ENCODE measurements at regions not wholly inside any gene's neighbourhood (a gene's known extent, or its start where the extent isn't known, plus 50 kb on each side); places are given as distances from the start of the nearest gene placed in this dataset.

GRCh38 chr13:40328091-40328490 is 338.4 kb downstream of the FOXO1 start:
- Histone ChIP-seq H3K4me2 (ENCODE audit: control insufficient read depth, extremely low read depth, insufficient read depth, low read depth, low read length) (no peak overlapping the region), H3K4me3 (ENCODE audit: control insufficient read depth in 2 of 3, extremely low read depth in 1 of 3, insufficient read depth in 2 of 3, low read depth in 1 of 3, low read length in 3 of 3) (no peak overlapping the region), H3K27me3 (ENCODE audit: control insufficient read depth, extremely low read depth, insufficient read depth, low read length) (no peaks in the 10 kb centered on the region), H3K9ac (ENCODE audit: control insufficient read depth, extremely low read depth, insufficient read depth, low read length) (no peak overlapping the region), H3K9me1 (ENCODE audit: control insufficient read depth, extremely low read depth, insufficient read depth, low read length) (no peaks in the 10 kb centered on the region), H3K27ac (ENCODE audit: control insufficient read depth, insufficient read depth, low read length) (no peak overlapping the region), H3K9me3 (ENCODE audit: control insufficient read depth, low read depth, low read length) (no peaks in the 10 kb centered on the region), H3K4me1 (ENCODE audit: control insufficient read depth, extremely low read depth, insufficient read depth, low read length) (peaks cover 9% of the 10 kb centered on the region), H2AFZ (ENCODE audit: control insufficient read depth, low read length) (no peak overlapping the region), H4K20me1 (ENCODE audit: control insufficient read depth, extremely low read depth, insufficient read depth, low read length) (no peaks in the 10 kb centered on the region), H3K36me3 (ENCODE audit: control insufficient read depth in 2 of 2, extremely low read depth in 1 of 2, insufficient read depth in 2 of 2, low read length in 2 of 2) (no peaks in the 10 kb centered on the region), H3K79me2 (ENCODE audit: control insufficient read depth, insufficient read depth, low read length) (no peaks in the 10 kb centered on the region)
- FAIRE-seq = no peak
- dilution Hi-C loops (cut with MboI; ENCODE audit: extremely low pct_ligation_motif_present, low sequenced_read_pairs) = no loop called here
- no peak for DNase-seq (ENCODE audit: low read depth, low spot score)
- TF ChIP-seq CTCF (optimal IDR thresholded peaks at IDR 0.05 in 1 of 3, IDR thresholded peaks at IDR 0.05 in 1 of 3, conservative IDR thresholded peaks at IDR 0.05 in 1 of 3; ENCODE audit: extremely low read depth in 1 of 3, insufficient read depth in 2 of 3, low read length in 3 of 3) (no peak), EZH2 (IDR thresholded peaks at IDR 0.05; ENCODE audit: low read length) (no peak)

DNA sequence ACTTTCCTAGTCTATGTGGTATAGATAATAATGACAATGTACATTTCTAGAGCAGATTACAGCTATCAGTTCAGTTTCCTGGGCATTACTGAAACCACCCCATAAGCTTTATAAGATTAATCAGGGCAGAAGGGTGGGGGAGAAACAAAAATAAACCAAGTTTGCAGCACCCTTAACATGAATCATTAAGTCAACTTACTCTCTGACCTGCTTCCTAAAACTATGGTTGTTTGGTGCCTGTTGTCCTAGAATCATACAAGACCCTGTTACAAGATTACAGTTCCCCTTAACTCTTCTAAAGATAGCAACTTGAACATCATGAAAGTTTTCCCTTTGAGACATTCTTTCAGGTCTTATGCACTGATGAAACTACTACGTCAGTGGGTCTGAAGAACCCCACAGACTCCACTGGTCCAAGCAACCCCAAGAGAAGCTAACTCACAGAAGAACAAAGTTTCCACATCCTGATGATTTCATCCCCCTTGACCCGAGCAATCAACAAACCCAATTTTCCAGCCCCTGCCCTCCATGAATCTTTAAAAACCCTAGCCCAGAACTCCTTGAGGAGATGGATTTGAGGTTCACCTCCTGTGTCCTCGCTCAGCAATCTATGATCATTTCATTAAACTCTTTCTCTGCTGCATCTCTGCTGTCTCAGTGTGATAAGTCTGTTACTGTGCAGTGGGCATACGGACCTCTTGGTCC is 336.5 kb downstream of the FOXO1 start:
- Histone ChIP-seq H4K20me1 (ENCODE audit: control insufficient read depth, extremely low read depth, insufficient read depth, low read length) (no peaks in the 10 kb centered on the region), H3K9me1 (ENCODE audit: control insufficient read depth, extremely low read depth, insufficient read depth, low read length) (no peaks in the 10 kb centered on the region), H3K36me3 (ENCODE audit: control insufficient read depth in 2 of 2, extremely low read depth in 1 of 2, insufficient read depth in 2 of 2, low read length in 2 of 2) (no peaks in the 10 kb centered on the region), H3K9ac (ENCODE audit: control insufficient read depth, extremely low read depth, insufficient read depth, low read length) (no peak overlapping the region), H3K27me3 (ENCODE audit: control insufficient read depth, extremely low read depth, insufficient read depth, low read length) (no peaks in the 10 kb centered on the region), H3K4me1 (ENCODE audit: control insufficient read depth, extremely low read depth, insufficient read depth, low read length) (peaks cover 16% of the 10 kb centered on the region), H3K79me2 (ENCODE audit: control insufficient read depth, insufficient read depth, low read length) (no peaks in the 10 kb centered on the region), H3K27ac (ENCODE audit: control insufficient read depth, insufficient read depth, low read length) (no peak overlapping the region), H3K4me3 (ENCODE audit: control insufficient read depth in 2 of 3, extremely low read depth in 1 of 3, insufficient read depth in 2 of 3, low read depth in 1 of 3, low read length in 3 of 3) (no peak overlapping the region), H3K4me2 (ENCODE audit: control insufficient read depth, extremely low read depth, insufficient read depth, low read depth, low read length) (no peak overlapping the region), H2AFZ (ENCODE audit: control insufficient read depth, low read length) (no peak overlapping the region), H3K9me3 (ENCODE audit: control insufficient read depth, low read depth, low read length) (no peaks in the 10 kb centered on the region)
- dilution Hi-C loops (cut with MboI; ENCODE audit: extremely low pct_ligation_motif_present, low sequenced_read_pairs) = no loop called here
- FAIRE-seq (no peak), DNase-seq (ENCODE audit: low read depth, low spot score) (no peak)
- TF ChIP-seq EZH2 (IDR thresholded peaks at IDR 0.05; ENCODE audit: low read length) (no peak), CTCF (optimal IDR thresholded peaks at IDR 0.05 in 1 of 3, IDR thresholded peaks at IDR 0.05 in 1 of 3, conservative IDR thresholded peaks at IDR 0.05 in 1 of 3; ENCODE audit: extremely low read depth in 1 of 3, insufficient read depth in 2 of 3, low read length in 3 of 3) (no peak)

Data from keratinocyte (primary cell).